HG02678 (cell line): ENCODE measurements at regions not wholly inside any gene's neighbourhood (a gene's known extent, or its start where the extent isn't known, plus 50 kb on each side); places are given as distances from the start of the nearest gene placed in this dataset.

Experiments used
- ATAC-seq: cut with Tn5 transposase; IDR thresholded peaks from one replicate; pipeline ENCODE4 v1.9.1; 2021; ENCODE audit warnings: mild to moderate bottlenecking, moderate library complexity; ENCODE audit not compliant: unreplicated experiment

GRCh38 chr9:88233091-88233490 lies 94.8 kb upstream of the SPATA31C2 start:
- no peak for ATAC-seq

DNA sequence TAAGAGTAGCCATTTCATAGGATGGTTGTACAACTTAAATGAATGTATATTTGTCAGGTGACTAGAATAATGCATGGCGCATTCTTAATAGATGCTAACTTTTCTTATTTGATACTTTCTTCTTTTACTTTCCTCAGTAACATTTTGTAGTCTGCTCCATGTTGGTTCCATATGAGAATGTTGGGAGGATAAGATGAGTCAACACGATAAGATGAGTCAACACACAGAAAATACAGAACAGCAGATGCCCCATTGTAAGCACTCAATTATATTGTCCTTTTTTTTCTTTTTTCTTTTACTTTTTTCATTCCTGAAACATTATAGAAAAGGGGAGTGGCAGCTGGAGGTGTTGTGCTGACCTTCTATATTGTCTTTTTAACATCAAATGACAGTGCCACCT lies 92.3 kb upstream of the SPATA31C2 start:
- no peak for ATAC-seq

GRCh38 chr9:88229434-88229833 lies 91.2 kb upstream of the SPATA31C2 start:
- ATAC-seq = no peak

DNA sequence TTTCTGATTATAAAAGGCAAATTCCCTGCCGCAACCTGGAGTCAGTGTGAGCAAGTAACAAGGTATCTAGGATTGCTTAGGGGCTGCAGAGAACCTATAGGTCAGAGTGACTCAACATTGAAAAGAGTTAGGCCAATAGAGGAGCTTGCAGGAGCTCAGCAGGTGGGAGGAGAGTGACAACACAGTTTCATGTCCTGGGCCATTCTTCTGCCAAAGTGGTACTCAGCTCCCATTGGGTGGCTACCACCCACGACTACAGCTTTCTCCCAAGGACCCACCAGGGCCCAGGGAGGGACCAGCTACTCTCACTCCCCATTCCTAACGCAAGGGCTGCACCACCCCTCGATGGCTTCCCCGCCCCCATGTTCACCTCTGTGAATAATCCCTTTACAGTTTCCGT lies 86.7 kb upstream of the SPATA31C2 start:
- no peak for ATAC-seq

GRCh38 chr9:88221105-88221504 lies 82.8 kb upstream of the SPATA31C2 start:
- ATAC-seq = no peak

DNA sequence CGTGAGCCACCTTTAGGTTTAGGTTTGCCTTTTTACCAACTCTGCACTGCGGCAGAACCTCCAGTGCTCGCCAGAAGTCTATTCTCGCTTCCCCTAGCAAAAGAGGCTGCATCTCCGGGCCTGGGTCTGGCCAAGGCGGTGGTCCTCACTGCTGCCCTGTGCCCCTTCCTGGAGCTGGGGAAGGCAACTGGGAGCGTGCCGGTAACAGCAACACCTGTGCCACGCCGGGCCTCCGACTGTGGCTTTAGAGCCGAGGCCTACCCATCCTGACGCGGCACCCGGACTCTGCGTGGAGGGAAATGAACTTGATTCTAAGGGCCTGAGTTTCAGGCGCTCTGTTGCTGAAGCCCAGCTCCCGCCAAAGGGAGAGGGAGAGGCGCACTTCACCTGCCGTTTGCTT lies 82.4 kb upstream of the SPATA31C2 start:
- no peak for ATAC-seq

DNA sequence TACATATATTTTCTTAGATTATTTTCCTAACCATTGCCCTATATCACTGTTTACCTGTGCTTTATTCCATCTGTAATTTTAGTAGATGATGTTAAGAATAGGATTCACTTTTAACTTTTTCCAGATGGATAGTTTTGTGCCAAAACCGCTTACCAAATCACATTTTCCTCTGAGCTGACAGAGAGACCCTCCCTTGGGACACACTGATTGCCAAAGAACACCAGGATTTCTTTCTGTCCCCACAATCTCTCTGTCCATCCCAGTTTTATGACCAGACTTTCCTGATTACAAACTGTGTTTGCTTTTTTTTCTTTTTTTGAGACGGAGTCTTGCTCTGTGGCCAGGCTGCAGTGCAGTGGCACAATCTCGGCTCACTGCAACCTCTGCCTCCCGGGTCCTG lies 81.3 kb upstream of the SPATA31C2 start:
- no peak for ATAC-seq

DNA sequence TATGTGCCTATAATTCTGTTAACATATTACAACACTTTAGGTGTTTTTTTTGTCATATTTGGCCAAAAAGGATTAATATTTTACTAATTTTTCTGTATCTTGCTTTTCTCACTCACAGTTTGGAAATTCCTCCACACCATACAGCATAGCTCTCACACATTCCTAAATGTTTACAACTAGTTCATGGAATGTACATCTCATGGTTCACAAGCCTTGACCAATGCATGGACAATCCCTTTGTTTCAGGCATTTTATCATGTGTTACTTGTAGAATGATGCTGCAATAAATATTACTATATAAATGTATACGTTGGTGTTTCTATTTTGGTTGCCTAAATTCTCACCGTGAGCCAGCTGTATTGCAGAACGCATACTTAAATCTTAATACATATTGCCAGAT lies 80.5 kb upstream of the SPATA31C2 start:
- ATAC-seq = no peak

DNA sequence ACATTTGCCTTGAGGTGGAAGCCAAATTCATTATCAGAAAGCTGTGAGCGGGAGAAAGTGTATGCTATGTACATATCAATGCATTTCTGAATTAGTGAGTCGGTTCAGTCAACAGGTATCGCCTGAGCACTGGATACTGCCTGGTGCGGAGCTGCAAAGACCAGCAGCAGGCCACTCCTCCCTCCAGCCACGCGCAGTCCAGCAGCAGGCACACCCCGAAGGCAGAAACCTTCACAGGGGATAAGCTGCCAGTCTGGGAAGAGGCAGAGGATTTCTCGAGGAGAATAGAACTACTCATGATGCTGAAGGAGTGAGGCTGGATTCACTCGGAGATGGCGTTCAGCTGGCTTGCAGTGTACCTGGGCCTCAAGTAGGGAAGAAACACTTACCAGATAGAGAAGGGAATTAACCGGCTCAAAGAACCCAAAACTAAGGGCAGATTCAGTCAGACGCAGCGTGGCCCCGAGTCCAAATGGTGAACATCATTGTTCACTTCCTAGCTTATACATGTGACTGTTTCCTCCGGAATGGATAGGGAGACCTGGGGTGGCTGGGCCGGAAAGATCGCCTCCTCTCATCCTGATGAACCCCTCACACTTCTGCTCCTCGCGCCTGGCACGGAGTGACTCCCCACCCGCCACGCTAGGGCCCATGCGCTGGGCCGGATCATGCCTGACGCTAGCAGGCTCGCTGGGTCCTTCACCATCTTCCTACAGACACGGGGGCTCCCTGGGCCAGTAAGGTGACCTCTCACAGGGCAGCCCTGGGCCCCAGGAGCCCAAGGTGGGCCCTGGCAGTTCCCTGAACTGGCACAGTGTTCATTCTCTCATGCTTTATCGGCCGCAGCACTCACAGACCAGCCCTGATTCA lies 78.1 kb upstream of the SPATA31C2 start:
- ATAC-seq = no peak

GRCh38 chr9:88215196-88216125 lies 77.2 kb upstream of the SPATA31C2 start:
- no peak for ATAC-seq

DNA sequence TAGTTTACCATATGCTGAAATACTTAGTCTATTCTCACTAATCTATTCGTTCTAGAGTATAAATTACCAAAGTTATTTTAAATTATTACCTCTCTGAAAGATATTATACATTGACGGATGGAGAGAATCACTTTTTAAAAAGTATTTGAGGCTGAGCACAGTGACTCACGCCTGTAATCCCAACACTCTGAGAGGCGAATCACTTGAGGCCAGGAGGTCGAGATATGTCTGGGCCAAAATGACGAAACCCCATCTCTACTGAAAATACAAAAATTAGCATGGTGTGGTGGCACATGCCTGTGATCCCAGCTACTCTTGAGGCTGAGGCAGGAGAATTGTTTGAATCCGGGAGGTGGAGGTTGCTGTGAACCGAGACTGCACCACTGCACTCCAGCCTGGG lies 64.0 kb upstream of the SPATA31C2 start:
- ATAC-seq = no peak

- ATAC-seq = no peak
These were observed 60.1 kb upstream of the SPATA31C2 start for GRCh38 chr9:88198341-88198807.

DNA sequence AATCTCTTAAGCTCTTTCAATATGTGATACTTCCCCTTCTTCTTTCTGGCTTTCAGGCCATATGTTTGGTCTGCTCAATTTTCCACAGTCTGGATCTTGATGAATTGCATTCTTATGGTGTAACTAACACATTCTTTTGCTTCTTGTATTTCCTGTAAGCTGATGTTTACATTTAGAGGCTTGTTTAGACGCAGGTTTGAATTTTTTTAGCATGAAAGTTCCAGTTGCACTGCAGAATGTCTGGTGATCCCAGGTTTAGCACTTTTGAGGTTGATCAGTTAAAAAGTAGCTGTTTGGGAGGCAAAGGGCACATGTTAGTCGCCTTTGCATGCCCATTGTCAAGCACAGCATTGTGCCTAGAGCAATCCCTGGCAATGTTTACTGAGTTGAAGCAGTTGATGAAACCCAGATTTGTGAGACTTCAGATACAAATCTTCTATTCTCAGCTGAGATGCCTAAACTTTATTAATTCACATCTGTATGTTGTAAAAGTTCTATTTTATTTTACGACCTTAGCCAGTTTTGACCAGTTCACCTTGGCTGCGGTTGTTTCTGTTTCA lies 59.6 kb upstream of the SPATA31C2 start:
- ATAC-seq = no peak

DNA sequence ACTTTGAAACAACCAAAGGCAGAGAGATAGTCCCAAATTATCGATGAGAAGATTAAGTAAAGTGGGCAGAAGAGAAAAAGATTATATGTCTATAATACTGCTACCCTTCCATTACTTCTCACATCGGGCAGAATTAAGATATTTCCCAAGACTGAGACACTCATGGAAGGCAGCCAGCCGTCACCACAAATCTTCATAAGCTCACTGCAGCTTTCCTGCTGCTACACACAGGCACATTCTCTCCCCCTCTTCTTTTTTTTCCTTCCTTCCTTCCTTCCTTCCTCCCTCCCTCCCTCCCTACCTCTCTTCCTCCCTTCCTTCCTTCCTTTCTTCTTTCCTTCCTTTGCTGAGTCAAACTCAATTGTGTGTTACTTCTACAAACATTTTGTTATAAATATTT lies 58.7 kb upstream of the SPATA31C2 start:
- no peak for ATAC-seq

DNA sequence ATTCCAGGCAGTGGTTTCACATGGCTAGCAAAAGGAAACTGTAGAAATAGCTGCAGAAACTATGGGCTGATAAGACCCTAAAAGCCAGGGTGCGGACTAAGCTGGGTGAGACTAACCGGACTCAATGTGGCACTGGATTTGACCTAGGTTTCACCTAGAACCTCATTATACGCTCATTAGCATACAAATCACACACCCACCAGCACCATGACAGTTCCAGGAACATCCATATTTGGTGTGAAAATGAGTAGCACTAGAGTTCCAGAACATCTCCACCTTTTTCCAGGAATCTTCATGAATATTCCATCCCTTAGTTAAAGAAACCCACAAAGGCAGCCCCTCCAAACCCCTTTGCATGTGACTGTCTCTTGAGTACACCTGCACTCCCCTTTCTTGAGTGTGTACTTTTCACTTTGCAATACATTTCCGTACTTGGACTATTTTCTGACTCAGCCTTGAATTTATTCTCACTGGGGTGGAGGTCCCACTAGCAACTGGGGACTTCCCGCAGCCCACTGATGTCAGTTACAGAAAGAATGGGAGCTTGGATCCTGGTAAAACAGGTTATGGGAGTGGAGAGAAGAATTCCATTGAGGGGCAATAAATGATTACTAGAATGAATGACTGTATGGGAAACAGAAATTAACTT lies 58.0 kb upstream of the SPATA31C2 start:
- ATAC-seq = no peak

DNA sequence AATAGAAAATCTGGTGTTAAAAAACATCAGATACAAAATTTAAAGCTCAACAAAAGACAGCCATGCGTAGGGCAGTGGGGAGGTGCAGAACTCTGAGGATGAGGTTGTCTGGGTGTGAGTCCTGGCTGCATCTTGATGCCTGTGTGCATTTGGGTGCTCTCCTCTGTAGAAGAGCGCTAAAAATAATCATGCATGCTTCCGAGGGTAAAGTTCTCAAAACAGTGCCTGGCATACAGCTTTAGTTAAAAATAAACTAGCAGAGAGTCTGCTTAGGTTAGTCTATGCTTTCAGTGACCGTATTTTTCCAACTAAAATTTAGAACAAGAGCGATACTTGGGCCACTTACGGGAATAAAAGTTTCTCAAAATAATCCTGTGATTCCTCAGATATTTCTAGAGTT lies 55.5 kb upstream of the SPATA31C2 start:
- ATAC-seq = no peak

GRCh38 chr9:88191456-88191855 lies 53.2 kb upstream of the SPATA31C2 start:
- ATAC-seq = no peak

DNA sequence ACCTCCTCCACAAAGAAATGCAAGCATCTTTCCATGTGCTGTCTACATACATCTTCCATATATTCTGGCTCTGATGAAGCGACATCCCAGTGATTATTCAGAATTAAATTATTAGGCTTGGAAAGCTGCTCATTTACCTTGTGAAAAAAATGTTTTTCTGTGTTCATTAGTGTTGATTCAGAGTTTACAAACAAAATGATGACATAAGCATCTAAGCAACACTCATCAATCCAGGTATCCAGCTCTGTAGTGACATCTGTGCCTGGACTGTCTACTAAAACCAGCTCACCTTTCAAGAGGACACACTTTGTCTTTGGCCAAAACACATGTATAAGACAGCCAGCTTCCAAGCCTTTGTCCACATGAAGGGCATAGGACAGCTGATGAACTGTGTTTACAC lies 51.1 kb upstream of the SPATA31C2 start:
- ATAC-seq = no peak
